ENCODE measurements at regions not wholly inside any gene's neighbourhood (a gene's known extent, or its start where the extent isn't known, plus 50 kb on each side); places are given as distances from the start of the nearest gene placed in this dataset.
"Not testable (repeated sequence)": the region's sequence is repeated elsewhere in the genome, so short reads cannot be mapped to it uniquely, and the experiment has no call there.

DNA sequence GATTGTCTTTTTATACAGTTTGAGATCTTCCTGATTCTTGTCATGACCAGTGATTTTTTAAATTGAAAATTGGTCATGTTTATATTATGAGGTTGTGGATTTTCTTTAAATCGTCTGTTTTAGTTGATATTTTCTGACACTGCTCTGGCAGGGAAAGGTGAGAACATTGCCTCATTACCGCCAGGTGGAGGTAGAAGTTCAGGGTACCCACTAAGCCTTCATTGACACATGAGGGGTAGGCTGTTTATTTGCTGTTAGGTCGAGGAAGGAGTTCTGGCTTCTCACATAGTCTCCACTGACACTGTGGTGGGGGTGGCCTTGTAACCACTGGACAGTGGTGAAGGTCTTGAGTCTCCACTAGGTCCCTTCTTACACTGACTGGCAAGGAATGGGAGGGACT is 117.6 kb upstream of the GPR101 start:
- 23 to 32% methylated on average over 3 of the region's 3 CpGs for WGBS, 2 donors
- Histone ChIP-seq H3K4me3 (no peak overlapping the region), H3K27me3 (peaks cover 0 to 28% (median 0%) of the 10 kb centered on the region in 7 donors), H3K4me1 (no peaks in the 10 kb centered on the region), H3K36me3 (no peaks in the 10 kb centered on the region), H3K9me3 (peaks cover 0 to 6% (median 0%) of the 10 kb centered on the region in 11 donors), H3K27ac (no peak overlapping the region)
- intact Hi-C loops (cut with DNase I), result no loop called here
- ATAC-seq (no peak), DNase-seq (no peak)
- TF ChIP-seq, protein P1, sequence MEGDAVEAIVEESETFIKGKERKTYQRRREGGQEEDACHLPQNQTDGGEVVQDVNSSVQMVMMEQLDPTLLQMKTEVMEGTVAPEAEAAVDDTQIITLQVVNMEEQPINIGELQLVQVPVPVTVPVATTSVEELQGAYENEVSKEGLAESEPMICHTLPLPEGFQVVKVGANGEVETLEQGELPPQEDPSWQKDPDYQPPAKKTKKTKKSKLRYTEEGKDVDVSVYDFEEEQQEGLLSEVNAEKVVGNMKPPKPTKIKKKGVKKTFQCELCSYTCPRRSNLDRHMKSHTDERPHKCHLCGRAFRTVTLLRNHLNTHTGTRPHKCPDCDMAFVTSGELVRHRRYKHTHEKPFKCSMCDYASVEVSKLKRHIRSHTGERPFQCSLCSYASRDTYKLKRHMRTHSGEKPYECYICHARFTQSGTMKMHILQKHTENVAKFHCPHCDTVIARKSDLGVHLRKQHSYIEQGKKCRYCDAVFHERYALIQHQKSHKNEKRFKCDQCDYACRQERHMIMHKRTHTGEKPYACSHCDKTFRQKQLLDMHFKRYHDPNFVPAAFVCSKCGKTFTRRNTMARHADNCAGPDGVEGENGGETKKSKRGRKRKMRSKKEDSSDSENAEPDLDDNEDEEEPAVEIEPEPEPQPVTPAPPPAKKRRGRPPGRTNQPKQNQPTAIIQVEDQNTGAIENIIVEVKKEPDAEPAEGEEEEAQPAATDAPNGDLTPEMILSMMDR (IDR thresholded peaks at IDR 0.05), result no peak

- Histone ChIP-seq H3K27me3 (peaks cover 0 to 12% (median 0%) of the 10 kb centered on the region in 7 donors), H3K4me1 (no peaks in the 10 kb centered on the region), H3K36me3 (no peaks in the 10 kb centered on the region), H3K4me3 (no peak overlapping the region), H3K9me3 (peaks cover 0 to 5% (median 0%) of the 10 kb centered on the region in 11 donors), H3K27ac (no peak overlapping the region)
- DNase-seq (no peak), ATAC-seq (no peak)
- TF ChIP-seq, protein P1 (IDR thresholded peaks at IDR 0.05), result no peak
- intact Hi-C loops (cut with DNase I), result no loop called here
- 75 to 77% methylated on average over 5 of the region's 5 CpGs for WGBS, 2 donors
Measured at GRCh38 chrX:137143864-137144263, 110.1 kb upstream of the GPR101 start.

DNA sequence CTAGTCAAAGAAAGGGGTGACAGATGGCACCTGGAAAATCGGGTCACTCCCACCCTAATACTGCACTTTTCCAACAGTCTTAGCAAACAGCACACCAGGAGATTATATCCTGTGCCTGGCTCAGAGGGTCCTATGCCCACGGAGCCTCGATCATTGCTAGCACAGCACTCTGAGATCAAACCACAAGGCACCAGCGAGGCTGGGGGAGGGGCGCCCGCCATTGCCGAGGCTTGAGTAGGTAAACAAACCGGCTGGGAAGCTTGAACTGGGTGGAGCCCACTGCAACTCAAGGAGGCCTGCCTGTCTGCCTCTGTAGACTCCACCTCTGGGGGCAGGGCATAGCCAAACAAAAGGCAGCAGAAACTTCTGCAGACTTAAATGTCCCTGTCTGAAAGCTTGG is 88.9 kb upstream of the GPR101 start:
- ATAC-seq; H3K4me3 ChIP-seq; H3K27ac ChIP-seq; intact Hi-C loops (cut with DNase I); H3K4me1 ChIP-seq; DNase-seq; H3K36me3 ChIP-seq: not testable (repeated sequence)
- Histone ChIP-seq H3K27me3 (peaks cover 0 to 21% (median 0%) of the 10 kb centered on the region in 7 donors), H3K9me3 (peaks cover 0 to 13% (median 0%) of the 10 kb centered on the region in 11 donors)
- 87 to 96% methylated on average over 4 to 7 of the region's 8 CpGs for WGBS, 2 donors

- DNase-seq, result no peak
- Histone ChIP-seq H3K27ac (no peak overlapping the region), H3K4me1 (no peaks in the 10 kb centered on the region), H3K9me3 (peaks cover 0 to 13% (median 0%) of the 10 kb centered on the region in 11 donors), H3K36me3 (no peaks in the 10 kb centered on the region), H3K4me3 (no peak overlapping the region), H3K27me3 (peaks cover 0 to 38% (median 0%) of the 10 kb centered on the region in 7 donors)
- no peak for ATAC-seq
- TF ChIP-seq, protein P1 (IDR thresholded peaks at IDR 0.05), result no peak
- WGBS, 2 donors, result 55 to 59% methylated on average over 1 of the region's 1 CpG
- intact Hi-C loops (cut with DNase I), result no loop called here
Measured at GRCh38 chrX:137119049-137119448, 85.3 kb upstream of the GPR101 start.

GRCh38 chrX:137118536-137118935 is 84.7 kb upstream of the GPR101 start:
- no peaks in the 10 kb centered on the region for H3K36me3 ChIP-seq
- WGBS, 2 donors, result 83 to 96% methylated on average over 1 of the region's 1 CpG

More at GRCh38 chrX:137118536-137118935, 84.7 kb upstream of the GPR101 start:
- no peaks in the 10 kb centered on the region for H3K4me1 ChIP-seq
- H3K27me3 ChIP-seq, result peaks cover 0 to 38% (median 0%) of the 10 kb centered on the region in 7 donors
- ATAC-seq (no peak), DNase-seq (no peak)
- no peak overlapping the region for H3K4me3 ChIP-seq
- peaks cover 0 to 13% (median 0%) of the 10 kb centered on the region in 11 donors for H3K9me3 ChIP-seq
- H3K27ac ChIP-seq, result no peak overlapping the region
- TF ChIP-seq, protein P1 (IDR thresholded peaks at IDR 0.05), result no peak
- intact Hi-C loops (cut with DNase I), result no loop called here

All from heart right ventricle (tissue), 16 donors.